Activated T-cell treated with anti-CD3 and anti-CD28 coated beads, Interleukin-2, amount 50 U/mL, for 4 hours (primary cell): ENCODE measurements at regions not wholly inside any gene's neighbourhood (a gene's known extent, or its start where the extent isn't known, plus 50 kb on each side); places are given as distances from the start of the nearest gene placed in this dataset.
"Not testable (repeated sequence)": the region's sequence is repeated elsewhere in the genome, so short reads cannot be mapped to it uniquely, and the experiment has no call there.

Experiments used
- ATAC-seq, 2 donors: fragments of 200-7000 bp; cut with Tn5 transposase; one replicate each; pipeline ENCODE4 v1.10.0; 2021
- DNase-seq: peaks from one replicate; pipeline ENCODE4 v3.0.0-alpha.2; 2020
- H3K27me3 Mint-ChIP-seq: one replicate; pipeline ENCODE4 v1.8.0; 2021; ENCODE audit warnings: low read depth, mixed read lengths
- H3K36me3 Mint-ChIP-seq: one replicate; pipeline ENCODE4 v1.8.0; 2022; ENCODE audit warnings: mixed read lengths; ENCODE audit not compliant: insufficient read depth
- H3K4me1 Mint-ChIP-seq: one replicate; pipeline ENCODE4 v1.8.0; 2021; ENCODE audit warnings: low read depth, mixed read lengths
- H3K4me3 Mint-ChIP-seq: one replicate; pipeline ENCODE4 v1.8.0; 2021; ENCODE audit warnings: mild to moderate bottlenecking, moderate library complexity, mixed read lengths
- H3K9me3 Mint-ChIP-seq: one replicate; pipeline ENCODE4 v1.8.0; 2021; ENCODE audit warnings: mixed read lengths

DNA sequence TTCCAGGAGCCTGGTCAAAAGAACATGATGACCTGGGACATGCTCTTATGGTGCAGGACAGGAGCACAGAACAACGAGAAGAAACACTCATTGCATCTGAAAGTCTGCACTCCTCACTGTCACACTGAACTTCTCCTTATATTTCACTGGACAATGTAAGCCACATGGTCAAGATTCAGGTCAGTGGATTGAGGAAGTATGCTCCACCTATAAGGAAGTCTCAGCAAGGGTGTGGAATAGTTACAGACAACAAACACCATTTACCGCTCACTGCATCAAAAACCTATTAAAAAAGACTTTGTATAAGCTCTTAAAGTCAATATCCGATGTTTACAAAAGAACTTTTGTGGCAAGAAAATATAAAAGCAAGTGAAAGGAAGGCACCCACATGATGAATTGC is 153.1 kb upstream of the FOXG1 start:
- Mint-ChIP-seq H3K4me1 (no peaks in the 10 kb centered on the region), H3K27me3 (no peaks in the 10 kb centered on the region), H3K9me3 (no peaks in the 10 kb centered on the region), H3K4me3 (no peak overlapping the region), H3K36me3 (no peaks in the 10 kb centered on the region)
- ATAC-seq (no peak), DNase-seq (no peak)

DNA sequence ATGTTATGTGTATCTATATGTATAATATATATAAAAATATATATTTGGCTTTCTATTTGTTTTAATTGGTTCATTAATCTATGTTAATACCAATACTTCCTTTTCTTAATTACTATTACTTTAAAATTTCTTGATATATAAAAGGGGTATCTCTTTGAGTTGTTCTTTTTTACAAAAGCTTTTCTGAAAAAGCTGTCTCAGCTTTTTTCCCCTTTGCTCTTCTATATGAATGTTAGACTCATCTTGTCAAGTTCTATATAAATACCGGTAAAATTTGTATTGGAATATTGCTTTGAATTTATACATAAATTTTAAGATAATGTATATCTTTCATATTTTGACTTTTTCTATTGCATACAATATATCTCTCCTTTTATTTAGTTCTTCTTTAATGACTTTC is 139.8 kb upstream of the FOXG1 start:
- H3K27me3 Mint-ChIP-seq: no peaks in the 10 kb centered on the region
- no peak for ATAC-seq
- no peaks in the 10 kb centered on the region for H3K4me1 Mint-ChIP-seq
- DNase-seq: no peak
- H3K9me3 Mint-ChIP-seq: peaks cover 11% of the 10 kb centered on the region
- H3K36me3 Mint-ChIP-seq: no peaks in the 10 kb centered on the region
- H3K4me3 Mint-ChIP-seq: no peak overlapping the region

DNA sequence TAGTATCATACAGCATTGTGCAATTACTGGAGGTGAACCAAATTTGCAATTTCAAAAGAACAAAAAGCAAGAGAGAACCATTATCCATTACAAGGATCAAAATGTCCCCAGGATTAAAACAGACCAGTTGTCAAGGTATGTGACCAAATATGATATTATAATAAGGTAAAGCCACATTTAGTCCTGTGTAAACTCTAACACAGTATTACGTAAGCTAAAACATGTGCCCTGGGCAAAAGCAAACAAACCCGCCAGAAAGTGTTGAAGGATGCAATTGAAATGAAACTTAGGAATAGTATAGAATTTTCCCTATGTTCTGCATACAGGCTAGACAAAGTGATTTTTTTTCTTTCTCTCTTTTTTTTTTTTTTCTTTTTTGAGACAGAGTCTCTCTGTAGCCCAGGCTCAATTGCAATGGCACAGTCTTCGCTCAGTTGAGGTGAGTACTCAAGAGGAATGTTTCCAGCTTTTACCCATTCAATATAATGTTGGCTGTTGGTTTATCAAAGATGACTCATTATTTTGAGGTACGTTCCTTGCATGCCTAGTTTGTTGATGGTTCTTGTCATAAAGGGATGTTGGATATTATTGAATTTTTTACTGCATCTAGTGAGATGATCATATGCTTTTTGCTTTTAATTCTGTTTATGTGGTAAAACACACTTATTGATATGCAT is 137.1 kb upstream of the FOXG1 start:
- ATAC-seq (no peak), DNase-seq (no peak)
- Mint-ChIP-seq H3K4me3 (no peak overlapping the region), H3K4me1 (no peaks in the 10 kb centered on the region), H3K9me3 (peaks cover 15% of the 10 kb centered on the region), H3K36me3 (no peaks in the 10 kb centered on the region), H3K27me3 (no peaks in the 10 kb centered on the region)

DNA sequence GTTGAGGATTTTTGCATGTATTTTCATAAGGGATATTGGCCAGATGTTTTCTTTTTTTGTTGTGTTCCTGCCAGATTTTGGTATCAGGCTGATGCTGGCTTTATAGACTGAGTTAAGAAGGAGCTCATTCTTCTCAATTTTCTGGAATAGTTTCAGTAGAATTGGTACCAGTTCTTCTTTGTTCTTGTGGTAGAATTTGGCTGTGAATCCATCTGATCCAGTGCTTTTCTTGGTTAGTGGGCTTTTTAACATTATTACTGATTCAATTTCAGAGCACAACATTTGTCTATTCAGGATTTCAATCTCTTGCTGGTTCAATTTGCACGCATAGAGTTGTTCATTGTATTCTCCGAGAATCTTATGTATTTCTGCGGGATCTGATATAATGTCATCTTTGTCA is 136.5 kb upstream of the FOXG1 start:
- H3K4me1 Mint-ChIP-seq: no peaks in the 10 kb centered on the region
- H3K27me3 Mint-ChIP-seq: no peaks in the 10 kb centered on the region
- ATAC-seq (no peak), DNase-seq (no peak)
- peaks cover 15% of the 10 kb centered on the region for H3K9me3 Mint-ChIP-seq
- no peak overlapping the region for H3K4me3 Mint-ChIP-seq
- H3K36me3 Mint-ChIP-seq: no peaks in the 10 kb centered on the region

DNA sequence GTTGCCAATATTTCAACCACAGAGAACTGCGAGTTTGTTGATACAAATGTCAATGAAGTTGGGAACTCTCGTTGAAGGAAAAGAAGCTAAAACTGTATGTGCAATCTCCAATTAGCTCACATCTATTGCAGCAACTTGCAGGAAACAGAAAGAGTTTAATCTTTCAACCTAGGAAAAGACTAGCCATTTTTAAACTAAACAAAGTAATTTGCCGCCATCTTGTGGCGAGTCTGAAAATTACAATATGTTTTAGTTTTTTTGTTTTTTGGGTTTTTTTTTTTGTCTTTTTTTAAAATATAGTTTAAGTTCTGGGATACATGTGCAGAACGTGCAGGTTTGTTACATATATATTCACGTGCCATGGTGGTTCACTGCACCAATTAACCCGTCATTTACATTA is 131.2 kb upstream of the FOXG1 start:
- Mint-ChIP-seq H3K4me1 (no peaks in the 10 kb centered on the region), H3K27me3 (no peaks in the 10 kb centered on the region), H3K36me3 (no peaks in the 10 kb centered on the region), H3K9me3 (peaks cover 7% of the 10 kb centered on the region), H3K4me3 (no peak overlapping the region)
- ATAC-seq: no peak
- DNase-seq: no peak

DNA sequence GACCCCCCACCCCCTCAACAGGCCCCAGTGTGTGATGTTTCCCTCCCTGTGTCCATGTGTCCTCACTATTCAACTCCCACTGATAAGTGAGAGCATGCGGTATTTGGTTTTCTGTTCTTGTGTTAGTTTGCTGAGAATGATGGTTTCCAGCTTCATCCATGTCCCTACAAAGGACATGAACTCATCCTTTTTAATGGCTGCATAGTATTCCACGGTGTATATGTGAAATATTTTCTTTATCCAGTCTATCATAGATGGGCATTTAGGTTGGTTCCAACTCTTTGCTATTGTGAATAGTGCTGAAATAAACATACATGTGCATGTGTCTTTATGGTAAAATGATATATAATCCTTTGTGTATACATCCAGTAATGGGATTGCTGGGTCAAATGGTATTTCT is 130.8 kb upstream of the FOXG1 start:
- H3K4me1 Mint-ChIP-seq, H3K9me3 Mint-ChIP-seq, ATAC-seq, H3K36me3 Mint-ChIP-seq, H3K4me3 Mint-ChIP-seq, DNase-seq, H3K27me3 Mint-ChIP-seq: not testable (repeated sequence)

DNA sequence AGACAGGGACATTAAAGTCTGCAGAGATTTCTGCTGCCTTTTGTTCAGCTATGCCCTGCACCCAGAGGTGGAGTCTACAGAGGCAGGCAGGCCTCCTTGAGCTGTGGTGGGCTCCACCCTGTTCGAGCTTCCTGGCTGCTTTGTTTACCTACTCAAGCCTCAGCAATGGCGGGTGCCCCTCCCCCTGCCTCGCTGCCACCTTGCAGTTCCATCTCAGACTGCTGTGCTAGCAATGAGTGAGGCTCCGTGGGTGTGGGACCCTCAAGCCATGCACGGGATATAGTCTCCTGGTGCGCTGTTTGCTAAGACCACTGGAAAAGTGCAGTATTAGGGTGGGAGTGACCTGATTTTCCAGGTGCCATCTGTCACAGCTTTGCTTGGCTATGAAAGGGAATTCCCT is 125.4 kb upstream of the FOXG1 start:
- H3K4me1 Mint-ChIP-seq, ATAC-seq, H3K9me3 Mint-ChIP-seq, DNase-seq, H3K27me3 Mint-ChIP-seq, H3K4me3 Mint-ChIP-seq, H3K36me3 Mint-ChIP-seq: not testable (repeated sequence)

DNA sequence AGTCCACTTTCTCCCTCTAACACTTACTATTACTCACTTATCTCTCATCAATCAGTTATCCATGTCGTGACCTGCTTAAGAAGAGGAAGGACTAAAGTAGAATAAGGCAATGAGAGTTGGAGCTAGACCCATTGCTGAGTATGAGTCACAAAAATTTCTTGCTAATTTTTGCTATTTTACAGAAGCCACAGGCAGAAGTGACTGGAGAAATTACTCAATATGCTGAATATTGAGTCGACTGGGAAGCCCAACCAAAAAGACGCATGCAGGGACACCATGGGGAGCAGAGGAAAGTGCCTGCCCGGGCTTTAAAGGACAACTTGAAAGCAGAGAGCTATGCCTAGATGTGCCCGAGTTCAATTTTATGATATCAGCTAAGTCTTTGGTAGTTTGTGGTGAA is 115.4 kb upstream of the FOXG1 start:
- Mint-ChIP-seq H3K4me1 (no peaks in the 10 kb centered on the region), H3K4me3 (no peak overlapping the region), H3K36me3 (no peaks in the 10 kb centered on the region), H3K9me3 (peaks cover 6% of the 10 kb centered on the region), H3K27me3 (no peaks in the 10 kb centered on the region)
- no peak for ATAC-seq
- DNase-seq: no peak

DNA sequence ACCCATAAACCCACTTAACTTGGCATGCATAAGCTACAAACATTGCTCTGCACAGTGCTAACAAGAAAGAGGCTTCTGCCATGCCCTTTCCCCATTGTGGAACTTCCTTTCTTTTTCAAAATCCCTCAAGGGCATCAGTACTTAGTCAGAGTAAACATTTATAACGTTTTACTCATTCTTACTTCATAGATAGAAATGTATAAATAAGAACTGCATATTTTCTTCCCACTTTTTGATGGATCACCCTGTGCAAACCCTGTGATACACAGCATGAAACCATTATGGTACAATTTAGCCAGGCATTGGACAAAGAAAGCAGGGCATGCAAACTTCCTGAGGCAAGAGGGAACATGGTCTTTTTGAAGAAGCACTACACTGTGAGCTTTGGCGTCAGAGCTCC is 113.8 kb upstream of the FOXG1 start:
- H3K4me3 Mint-ChIP-seq: no peak overlapping the region
- no peaks in the 10 kb centered on the region for H3K27me3 Mint-ChIP-seq
- H3K36me3 Mint-ChIP-seq: no peaks in the 10 kb centered on the region
- H3K4me1 Mint-ChIP-seq: no peaks in the 10 kb centered on the region
- H3K9me3 Mint-ChIP-seq: peaks cover 5% of the 10 kb centered on the region
- DNase-seq: no peak
- ATAC-seq: no peak

DNA sequence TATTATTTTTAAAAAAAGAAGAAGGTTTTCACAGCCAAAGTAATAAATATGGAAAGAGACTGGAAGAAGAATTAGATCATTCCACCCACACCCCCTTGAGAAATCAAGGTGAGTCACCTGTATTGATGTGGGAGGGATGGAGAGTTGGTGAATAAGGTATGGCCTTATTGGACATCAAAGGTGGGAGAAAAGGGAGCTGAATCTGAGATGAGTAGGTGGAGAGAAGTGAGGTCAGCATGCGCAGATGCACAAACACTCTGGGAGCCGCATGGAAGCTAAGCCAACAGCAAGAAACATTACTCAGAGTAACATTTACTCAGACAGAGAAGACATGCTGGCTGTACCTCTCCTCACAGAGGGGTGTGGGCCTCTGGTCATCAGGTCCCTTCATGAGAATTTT is 113.1 kb upstream of the FOXG1 start:
- H3K27me3 Mint-ChIP-seq: no peaks in the 10 kb centered on the region
- ATAC-seq (no peak), DNase-seq (no peak)
- no peaks in the 10 kb centered on the region for H3K4me1 Mint-ChIP-seq
- H3K4me3 Mint-ChIP-seq: no peak overlapping the region
- H3K9me3 Mint-ChIP-seq: peaks cover 5% of the 10 kb centered on the region
- H3K36me3 Mint-ChIP-seq: no peaks in the 10 kb centered on the region

DNA sequence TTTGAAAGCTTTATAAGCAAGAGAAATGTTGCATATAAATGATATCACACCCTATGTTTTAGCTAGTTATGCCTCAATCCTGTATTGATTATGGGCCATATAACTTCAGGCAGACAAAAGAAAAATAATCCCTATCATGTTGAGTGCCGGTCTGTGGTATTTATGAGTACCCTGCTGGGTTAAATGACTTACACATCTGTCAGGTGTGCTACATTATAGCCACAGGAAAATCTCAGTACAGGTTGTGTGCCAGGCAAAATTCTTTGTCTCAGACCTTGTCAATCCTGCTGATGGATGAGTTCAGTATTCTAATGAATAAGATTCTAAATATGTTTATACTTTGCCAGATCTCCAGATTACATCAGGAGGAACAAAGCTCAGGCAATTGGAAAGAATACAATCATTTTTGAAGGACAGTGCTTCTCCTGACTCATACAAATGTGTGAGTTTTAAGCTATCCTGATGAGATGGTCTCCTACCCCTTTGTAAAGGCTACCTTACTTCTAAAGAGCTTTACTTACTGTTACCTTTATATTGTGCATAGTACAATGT is 109.8 kb upstream of the FOXG1 start:
- Mint-ChIP-seq H3K36me3 (no peaks in the 10 kb centered on the region), H3K9me3 (peaks cover 3% of the 10 kb centered on the region), H3K4me1 (no peaks in the 10 kb centered on the region), H3K4me3 (no peak overlapping the region), H3K27me3 (no peaks in the 10 kb centered on the region)
- ATAC-seq (no peak), DNase-seq (no peak)

DNA sequence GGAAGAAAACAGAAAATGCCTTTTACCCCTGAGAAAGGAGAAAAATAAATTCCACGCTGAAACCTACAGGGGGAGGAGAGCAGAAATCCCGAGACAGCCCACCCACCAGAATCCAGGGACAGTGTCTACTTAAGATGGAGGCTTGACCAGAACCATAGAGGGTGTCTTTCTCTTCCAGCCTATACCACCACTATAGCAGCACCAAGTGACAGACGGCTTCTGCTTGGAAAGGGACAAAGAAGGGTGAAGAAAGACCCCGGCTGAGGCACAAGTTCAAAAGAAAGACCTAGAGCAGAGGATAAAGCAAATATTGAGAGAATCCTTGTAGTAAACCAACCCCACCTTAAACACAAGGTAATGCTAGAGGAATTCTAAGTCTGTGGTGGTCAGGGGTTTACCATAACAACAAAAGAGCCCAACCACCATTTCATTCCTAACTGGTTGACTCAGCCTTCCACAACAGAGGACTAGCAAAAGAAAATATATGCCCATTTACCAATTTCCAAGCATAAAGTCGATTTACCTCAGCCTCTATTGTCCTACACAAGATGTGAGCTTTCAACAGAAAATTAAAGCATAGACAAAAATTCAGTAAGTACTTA is 105.3 kb upstream of the FOXG1 start:
- ATAC-seq: no peak
- Mint-ChIP-seq H3K4me3 (no peak overlapping the region), H3K9me3 (peaks cover 3% of the 10 kb centered on the region)

DNA sequence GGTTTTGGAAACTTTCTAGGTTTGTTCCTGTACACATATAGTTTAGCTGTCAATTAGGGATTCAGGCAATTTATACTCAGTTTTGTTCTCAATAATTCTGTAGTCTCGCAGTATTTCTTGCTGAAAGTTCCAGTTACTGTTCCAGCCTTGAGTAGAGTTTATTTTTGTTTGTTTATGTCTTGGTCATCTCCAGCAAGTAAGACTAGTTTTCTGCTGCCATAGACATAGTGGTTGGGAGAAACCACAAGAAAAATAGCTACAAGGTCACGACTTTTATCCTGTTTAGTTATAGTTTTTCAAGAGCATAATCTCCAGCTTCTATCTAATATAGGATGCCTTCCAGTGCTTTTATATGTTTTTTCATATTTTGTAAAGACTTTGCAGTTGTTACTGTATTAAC is 99.6 kb upstream of the FOXG1 start:
- H3K4me3 Mint-ChIP-seq: no peak overlapping the region
- no peak for ATAC-seq

More for the DNA sequence above, 105.3 kb upstream of the FOXG1 start:
- H3K27me3 Mint-ChIP-seq: no peaks in the 10 kb centered on the region
- no peaks in the 10 kb centered on the region for H3K4me1 Mint-ChIP-seq
- DNase-seq: no peak
- no peaks in the 10 kb centered on the region for H3K36me3 Mint-ChIP-seq

DNA sequence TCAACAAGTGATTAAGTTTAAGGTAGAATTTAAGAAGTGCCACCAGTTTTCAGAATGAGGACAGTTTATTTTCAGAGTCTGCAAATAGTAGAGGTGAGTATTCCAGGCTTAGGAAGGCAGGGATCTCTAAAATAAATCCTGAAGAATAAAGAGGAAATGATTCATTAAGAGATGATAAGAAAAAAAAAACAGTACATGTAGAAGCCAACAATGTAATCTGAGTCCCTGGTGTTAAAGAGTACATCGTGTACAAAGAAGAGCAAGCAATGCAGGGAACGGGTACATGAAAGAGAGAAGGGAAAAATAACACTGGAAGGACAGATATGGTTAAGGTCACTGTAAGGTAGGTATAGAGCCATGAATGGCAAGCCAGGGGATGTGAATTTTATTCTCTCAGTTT is 95.2 kb upstream of the FOXG1 start:
- Mint-ChIP-seq H3K27me3 (no peaks in the 10 kb centered on the region), H3K9me3 (peaks cover 13% of the 10 kb centered on the region), H3K4me1 (no peaks in the 10 kb centered on the region), H3K4me3 (no peak overlapping the region), H3K36me3 (no peaks in the 10 kb centered on the region)
- DNase-seq (no peak), ATAC-seq (no peak)

More for the DNA sequence above, 99.6 kb upstream of the FOXG1 start:
- peaks cover 3% of the 10 kb centered on the region for H3K9me3 Mint-ChIP-seq
- H3K36me3 Mint-ChIP-seq: no peaks in the 10 kb centered on the region
- no peaks in the 10 kb centered on the region for H3K27me3 Mint-ChIP-seq
- H3K4me1 Mint-ChIP-seq: no peaks in the 10 kb centered on the region
- DNase-seq: no peak

DNA sequence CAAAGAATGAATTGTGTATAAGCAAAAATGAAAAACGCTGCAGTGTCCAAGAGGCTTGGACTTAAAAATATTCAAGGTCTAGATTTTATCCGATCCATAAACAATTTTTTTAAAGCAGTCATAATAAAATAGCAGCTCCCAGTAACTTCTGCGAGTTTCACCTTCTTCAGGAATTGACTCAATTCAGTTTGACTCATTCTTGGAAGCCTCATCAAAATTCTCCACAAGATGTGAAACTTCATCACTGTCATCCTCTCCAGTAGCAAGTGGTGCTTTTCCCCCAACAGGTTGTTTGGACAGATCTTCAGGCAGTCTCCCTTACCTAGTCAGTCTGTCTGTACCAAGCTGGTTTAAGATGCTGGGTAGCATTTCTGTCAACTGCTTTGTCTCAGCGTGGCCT is 93.5 kb upstream of the FOXG1 start:
- ATAC-seq: no peak
- Mint-ChIP-seq H3K4me1 (no peaks in the 10 kb centered on the region), H3K36me3 (no peaks in the 10 kb centered on the region), H3K27me3 (no peaks in the 10 kb centered on the region), H3K4me3 (no peak overlapping the region), H3K9me3 (peaks cover 13% of the 10 kb centered on the region)
- no peak for DNase-seq
